ENCODE measurements at regions not wholly inside any gene's neighbourhood (a gene's known extent, or its start where the extent isn't known, plus 50 kb on each side); places are given as distances from the start of the nearest gene placed in this dataset.
"Not testable (repeated sequence)": the region's sequence is repeated elsewhere in the genome, so short reads cannot be mapped to it uniquely, and the experiment has no call there.

DNA sequence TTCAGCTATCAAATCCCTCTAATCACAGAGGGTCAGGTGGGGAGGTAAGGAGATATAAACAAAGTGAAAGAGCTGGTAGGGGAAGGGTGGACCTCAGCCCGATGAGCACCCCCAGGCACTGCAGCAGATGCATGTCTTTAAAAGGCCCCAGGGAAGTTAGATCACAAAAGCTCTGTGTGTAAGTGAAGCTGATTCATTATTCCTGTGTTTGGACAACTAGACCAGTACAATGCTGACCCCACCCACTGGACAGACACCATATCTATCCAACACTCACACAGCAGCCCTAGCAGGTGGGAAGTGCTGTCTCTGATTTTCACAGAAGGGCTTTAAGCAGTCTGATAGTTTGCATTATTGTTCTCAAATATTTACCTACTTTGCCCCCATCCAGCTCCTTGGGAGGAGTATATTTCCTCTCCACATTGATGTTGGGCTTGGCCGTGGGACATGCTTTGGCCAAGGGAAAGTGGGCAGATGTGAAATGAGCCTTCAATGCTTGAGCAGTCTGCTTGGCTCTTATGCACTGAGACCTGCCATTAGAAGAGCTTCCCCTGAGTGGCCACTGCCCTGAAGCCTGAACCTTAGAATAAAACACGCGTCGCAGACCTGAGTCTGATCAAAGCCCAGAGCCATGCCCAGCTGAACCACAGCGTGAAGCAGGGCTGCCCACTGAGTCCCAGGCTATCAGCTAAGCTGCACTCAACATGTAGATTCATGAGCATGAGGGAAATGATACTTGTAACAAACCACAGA is 111.4 kb downstream of the COPS8 start:
- DNase-seq: no peak

DNA sequence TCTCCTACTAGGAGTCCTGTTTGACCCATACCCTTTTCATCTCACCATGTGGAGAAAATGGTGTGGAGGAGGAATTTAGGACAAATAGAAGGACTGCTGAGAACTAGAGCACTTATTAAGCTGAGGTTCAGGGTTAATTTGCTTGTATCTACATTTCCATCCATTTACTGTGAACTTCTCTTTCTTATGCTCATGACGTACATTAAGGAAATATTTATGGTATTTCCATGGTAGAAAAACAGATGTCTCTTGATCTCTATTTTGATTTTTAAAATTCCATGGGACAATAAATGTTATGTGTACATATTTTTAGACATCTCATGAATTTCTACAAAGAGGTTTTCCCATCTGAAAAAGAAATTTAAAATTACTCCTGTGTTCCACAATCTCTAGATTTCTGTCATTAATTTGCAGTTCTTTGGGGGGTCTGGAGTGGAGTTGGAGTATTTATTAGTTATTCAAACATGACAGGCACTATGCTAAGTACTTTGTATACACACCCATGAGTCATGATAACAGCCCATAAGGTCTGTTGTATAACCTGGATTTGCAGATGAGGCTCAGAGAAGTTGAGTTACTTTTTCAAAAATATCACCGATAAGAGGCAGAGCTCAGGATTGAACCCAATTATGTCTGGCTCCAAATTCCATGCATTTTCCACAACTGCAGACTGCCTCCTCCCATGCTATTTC is 112.6 kb downstream of the COPS8 start:
- no peak for DNase-seq

DNA sequence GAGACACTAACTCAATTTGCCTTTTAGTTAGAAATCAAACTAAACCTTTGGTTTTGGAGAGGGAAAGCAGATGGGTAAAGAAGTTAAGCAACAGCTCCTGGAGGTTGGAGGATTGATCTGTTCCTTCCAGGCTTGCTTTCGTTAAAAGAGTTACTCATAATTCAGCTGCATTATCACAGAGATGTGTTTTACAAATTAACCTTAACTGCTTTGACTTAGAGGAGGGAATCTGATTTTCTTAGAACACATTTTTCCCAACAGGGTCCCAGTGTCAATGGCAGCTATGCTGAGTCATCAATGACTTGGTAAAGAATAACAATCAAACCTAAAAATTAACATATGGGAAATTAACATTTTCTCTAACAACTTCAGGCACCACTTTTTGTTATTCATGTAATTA is 113.4 kb downstream of the COPS8 start:
- DNase-seq: no peak

DNA sequence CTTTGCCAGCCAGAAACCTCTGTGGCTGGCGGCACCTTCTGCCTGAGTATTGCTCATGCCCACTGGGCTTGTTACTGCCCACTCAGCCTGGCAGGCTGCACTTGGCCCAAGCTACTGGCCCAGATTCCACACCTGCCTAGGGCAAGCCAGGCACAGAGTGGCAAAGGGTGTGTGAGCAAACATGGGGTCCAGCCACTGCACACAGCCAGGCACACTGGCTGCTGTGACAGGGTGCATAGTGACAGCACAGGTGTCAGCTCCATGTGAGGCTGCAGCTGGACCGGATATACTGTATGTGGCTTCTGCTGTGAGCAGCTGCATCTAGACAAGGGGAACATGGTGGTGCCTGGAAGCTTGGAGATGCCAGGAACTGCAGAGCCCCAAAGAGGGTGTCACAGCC is 113.9 kb downstream of the COPS8 start:
- DNase-seq: no peak

DNA sequence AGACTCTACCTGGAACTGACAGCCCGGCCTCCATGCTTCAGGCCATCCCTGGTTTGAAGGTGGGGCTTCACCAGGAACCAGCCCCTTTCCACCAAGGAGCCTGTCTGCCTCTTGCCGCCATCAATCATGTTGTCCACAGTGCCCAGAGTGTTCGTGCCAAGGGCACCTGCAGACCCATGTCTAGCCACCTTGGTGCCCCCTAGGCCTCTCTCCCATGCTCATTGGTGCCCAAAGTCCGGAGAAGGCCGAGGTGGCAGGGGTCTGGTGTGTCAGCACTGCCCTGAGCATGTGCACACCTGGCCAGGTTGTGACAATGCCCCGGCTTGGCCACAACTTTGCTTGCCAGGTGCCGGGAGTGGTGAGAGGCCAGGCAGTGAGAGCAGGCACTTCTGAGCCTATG is 114.8 kb downstream of the COPS8 start:
- DNase-seq: no peak

DNA sequence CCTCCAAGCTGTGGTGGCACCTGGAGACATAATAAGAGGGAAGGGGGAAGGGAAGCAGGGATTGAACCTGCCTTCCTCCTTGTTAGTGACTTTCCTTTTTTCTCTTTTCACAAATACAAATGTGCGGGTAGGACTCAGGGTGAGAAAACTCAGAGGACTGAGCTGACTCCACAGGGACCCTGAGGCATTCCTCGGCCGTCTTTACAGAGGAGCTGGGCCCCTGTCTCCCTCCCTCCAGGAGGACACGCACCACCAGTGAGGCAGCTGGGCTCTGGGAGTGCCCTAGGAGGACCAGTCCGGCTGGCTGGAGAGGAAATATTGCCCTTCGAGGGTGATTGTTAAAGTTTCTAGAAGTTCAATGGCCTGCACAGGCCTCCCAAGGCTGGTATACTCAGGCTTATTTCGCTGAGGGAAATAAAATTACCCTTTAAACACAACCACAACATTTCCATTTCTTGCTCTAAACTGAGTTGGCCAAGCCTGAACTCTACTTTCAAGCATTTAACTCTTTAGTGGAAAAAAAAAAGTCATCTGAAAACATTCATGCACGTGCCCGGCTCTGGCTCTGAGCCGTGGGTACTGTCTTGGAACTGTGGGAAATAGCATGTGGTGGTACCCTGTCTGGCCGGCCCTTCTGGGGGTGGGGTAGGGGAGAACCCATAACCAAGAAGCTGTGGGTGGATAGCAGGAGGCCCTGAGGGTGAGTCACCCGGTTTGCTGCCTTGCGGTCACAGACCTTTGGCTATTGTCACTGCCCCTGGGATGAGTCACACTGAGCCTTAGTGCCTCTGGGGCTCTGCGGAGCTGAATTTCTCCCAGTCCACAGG is 116.0 kb downstream of the COPS8 start:
- DNase-seq: no peak

DNA sequence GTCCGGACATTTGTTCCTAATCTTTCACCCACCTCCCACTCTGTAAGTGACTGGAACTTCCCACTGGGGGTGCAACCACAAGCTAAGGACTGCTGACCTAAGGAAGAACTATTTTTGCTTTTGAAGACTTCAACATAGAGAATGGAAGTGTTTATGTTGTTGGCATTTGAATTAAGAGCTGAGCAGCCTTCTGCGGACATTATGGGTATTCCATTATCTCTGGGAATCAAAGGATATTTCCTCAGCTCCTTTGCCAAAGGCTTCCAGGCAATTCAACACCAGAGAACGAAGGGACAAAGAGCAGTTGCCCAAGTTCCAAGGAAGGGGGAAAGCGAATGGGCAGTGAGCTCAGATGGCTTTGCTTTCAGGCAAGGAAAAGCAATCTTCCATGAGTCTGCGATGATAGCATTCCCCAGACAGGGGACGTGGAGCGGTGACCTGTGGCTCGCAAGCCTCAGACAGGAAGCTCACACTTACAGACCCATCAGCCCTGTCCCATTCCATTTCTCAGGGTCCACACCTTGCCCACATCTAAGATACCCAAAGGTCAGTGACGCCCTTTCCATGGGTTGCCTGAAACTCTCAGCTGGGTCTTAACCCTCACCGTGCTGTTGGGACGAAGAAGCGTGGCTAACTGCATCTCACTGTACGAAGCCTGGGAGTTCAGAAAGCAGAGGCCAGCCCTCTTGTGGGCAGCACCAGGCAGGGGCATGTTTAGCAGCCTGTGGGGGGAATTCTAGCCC is 116.8 kb downstream of the COPS8 start:
- no peak for DNase-seq

DNA sequence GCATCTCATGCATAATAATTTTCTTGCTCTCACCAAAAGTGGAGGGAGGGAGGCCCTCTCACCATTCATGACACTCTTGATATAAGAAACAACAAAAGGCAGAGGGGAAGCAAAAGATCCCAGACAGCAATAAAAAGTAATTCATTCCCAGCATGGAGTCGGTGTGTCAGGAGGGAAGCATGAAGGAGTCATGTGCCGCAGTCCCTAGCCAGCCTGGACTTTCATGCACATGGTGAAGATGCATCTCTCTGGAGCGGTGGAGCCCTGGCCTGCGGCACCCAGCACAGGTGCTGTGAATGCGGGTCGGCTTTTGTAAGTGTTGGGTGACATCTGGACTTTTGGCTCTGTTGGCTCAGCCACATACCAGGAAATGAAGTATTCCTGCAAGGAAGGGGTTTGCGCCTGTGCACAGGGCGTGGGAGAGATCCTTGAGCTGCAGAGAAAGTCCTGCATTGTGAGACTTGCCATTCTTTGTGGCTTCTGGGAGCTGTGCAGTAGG is 119.4 kb downstream of the COPS8 start:
- DNase-seq: no peak

DNA sequence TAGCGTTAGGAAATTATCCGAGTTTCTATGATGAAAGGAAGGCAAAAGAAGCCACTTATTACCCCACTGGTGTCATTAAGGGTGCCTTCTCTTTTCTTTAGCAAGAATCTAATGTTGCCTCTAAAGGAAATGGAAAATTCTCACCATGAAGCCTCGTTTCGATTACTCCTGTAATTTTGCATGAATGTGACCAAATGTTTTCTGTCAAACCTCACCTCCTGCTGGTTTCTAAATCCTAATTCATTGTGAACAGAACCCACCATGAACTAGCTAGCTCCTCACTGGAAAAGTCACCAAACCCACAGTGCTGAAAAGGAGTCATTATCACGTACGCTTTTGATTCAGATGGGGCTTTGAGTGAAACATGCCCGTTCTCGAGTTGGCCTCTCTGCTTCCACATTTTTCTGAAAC is 119.9 kb downstream of the COPS8 start:
- no peak for DNase-seq

DNA sequence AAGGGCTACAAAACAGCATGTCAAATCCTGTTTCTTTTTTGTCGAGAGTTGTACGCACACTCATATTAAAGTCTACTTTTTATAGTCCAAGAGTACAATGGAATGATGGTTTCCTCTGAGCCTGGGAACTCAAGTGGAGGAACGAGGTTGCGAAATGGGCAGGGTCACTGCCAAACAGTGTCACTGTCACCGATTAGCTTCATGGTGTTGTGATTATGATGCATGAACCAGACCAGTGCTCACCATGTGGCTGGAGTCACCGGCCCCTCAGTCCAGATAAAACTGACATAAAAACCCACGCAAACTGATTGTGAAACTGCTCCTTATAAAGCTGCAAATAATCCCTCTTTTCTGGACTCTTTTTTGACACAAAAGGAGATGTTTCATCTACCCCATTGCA is 122.0 kb downstream of the COPS8 start:
- no peak for DNase-seq

DNA sequence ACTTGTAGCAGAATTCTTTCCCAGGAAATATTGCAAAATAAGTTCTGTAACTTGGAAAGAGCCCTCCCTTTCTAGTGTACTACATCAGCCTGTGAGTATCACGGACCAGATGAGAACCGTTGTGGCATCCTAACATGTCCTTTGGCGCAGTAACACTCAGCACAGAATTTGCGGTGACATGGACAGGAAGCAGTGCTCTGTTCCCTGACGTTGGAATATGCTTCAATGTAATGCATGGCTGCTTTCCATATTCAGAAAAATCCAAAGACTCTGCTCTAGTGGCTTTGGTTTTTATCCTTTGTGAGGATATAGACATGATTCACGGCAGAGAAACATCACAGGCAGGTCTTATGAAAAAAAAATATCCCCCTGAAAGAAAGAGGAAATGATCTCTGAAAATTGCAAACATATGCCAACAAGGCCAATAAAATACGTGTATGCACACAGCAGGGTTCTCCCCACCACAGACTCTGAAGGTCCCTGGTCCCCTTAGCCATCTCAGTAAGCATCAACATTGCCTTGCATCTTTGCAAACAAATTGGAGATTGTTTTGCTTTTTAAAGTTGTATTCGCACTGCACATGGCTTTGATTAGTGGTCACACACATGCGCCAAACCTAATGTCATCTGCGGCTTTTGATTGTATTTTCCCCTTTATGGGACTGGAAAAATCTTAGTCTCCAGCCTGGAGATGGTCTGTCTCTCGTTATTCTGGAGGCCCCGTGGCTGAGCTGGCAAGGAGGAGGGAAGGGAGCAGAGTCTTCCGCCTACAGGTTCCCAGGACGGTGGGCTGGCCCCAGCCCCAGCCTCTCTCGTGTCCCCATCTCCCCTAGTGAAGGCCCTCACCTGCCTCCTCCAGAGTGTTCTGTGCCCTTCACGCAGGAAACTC is 122.9 kb downstream of the COPS8 start:
- DNase-seq: no peak

DNA sequence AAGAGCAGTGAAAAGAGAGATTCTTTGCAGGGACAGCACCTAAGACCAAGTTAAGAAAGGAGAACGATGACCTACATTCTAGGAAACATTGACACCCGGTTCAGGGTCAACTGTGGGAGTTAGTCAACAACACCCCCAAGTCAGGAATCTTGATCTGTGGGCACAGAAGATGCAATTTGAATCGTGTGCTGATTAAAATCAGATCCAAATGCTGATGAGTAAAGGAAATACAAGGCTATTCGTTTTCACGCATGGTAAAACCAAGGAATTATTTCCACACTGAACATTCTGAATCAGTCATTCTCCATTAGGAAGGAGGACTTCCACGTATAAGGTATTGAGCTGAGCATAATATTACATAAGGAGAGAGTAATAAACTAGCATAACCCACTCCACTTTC is 124.2 kb downstream of the COPS8 start:
- no peak for DNase-seq

DNA sequence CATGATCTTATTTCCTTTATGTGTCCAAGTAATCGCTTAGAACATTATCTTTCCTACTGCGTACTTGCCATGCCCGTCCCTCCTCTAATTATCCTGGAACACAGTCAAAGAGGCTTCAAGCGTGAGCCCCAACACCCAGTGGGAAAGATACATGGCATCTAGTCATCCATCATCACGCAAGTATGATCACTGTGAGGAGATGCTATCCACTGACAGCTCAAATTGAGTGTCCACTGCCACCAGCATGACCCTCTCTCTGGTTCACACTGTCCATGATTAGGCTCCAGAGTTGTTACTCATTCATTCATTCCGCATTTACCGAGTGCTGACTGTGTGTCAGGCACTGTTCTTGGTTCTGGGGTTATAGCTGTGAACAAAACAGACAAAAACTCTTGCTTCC is 124.6 kb downstream of the COPS8 start:
- DNase-seq: no peak

DNA sequence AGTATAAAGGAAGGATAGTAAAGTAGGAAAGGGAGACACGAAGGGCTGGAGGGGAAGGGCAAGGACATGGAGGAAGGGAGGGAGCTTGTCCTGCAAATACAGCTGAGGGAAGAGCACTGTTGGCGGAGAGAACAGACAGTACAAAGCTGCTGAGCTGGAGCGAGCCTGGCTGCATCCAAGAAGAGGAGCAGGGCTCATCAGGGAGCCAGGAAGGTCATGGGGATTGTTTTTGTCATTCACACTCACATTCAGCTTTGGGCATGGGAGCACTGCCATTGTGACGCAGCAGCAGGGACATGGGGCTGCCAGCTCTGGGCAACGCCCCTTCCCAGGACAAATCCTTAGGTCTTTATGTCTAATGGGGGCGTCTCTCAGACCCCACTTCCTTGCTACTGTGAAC is 125.1 kb downstream of the COPS8 start:
- DNase-seq: no peak

DNA sequence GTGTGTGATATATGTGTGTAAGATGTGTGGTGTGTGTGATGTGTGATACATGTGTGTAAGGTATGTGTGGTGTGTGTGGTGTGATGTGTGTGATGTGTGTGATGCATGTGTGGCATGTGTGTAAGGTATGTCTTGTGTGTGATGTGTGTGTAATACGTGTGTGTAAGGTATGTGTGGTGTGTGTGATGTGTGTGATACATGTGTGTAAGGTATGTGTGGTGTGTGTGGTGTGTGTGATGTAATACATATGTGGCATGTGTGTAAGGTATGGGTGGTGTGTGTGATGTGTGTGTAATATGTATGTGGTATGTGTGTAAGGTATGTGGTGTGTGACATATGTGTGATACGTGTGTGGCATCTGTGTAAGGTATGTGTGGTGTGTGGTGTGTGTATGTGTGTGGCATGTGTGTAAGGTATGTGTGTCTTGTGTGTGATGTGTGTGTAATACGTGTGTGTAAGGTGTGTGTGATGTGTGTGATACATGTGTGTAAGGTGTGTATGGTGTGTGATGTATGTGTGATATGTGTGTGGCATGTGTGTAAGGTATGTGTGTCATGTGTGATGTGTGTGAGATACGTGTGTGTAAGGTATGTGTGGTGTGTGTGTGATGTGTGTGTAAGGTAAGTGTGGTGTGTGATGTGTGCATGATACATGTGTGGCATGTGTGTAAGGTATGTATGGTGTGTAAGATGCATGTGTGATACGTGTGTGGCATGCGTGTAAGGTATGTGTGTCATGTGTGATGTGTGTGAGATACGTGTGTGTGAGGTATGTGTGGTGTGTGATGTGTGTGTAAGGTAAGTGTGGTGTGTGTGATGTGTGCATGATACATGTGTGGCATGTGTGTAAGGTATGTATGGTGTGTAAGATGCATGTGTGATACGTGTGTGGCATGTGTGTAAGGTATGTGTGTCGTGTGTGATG is 126.9 kb downstream of the COPS8 start:
- DNase-seq: not testable (repeated sequence)

DNA sequence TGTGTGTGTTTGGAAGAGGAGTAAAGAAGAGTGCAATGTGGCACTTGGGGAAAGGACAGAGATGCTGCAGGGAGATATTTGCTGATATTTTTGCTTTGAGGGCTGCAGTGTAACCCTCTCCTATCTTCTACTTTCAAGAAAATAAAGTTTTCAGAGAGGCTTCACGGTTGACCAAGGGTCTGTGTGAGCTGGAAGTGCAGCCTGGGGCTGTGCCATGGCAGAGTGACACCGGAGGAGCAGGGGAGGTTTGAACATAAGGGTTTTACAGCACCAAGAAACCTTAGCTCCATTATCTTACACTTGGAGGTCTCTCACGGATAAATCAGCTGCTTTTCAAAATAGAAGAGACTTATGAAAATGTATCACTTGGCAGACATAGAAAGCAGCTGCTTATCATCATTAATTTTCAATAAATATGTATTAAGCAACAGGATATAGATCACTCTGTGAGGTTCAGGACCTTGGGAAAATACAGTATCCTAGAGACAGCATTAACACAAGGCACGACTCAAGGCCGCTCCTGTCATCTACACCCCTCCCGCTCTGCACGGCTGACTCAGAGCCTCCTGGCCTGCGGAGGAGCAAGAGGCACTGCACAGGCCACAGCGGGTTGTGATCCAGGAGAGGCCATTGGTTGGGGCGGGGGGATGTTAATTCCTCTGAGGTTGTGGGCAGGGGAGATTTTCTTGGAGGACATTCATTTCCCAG is 127.8 kb downstream of the COPS8 start:
- no peak for DNase-seq

DNA sequence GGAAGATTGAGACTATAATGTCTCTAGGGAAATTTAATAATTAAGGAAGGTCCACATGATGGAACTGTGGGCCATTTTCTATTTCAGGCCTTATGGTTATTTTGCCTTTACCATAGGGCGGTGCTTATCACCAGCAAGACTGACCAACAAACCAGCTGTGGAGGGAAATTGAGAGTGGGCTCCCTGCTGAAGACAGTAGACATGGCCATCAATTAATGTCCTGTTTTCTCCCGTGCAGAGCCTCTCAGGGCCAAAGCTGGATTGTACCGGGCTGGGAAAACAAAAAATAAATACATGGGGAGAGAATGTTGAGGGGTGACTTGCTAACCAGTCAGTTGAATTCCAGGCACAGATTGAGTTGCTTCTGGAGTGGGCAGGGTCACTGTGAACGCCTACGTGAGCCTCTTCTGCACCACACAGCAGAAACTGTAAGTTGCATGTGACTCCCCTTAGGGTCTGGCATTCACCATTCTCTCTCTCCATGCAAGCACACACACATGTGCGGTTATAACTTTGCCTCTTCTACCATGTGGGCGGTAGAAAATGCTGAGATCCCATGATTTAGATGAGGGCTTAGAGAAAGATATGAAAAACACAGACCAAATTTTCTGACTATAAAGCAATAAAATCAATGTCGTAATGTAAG is 128.5 kb downstream of the COPS8 start:
- DNase-seq: no peak

DNA sequence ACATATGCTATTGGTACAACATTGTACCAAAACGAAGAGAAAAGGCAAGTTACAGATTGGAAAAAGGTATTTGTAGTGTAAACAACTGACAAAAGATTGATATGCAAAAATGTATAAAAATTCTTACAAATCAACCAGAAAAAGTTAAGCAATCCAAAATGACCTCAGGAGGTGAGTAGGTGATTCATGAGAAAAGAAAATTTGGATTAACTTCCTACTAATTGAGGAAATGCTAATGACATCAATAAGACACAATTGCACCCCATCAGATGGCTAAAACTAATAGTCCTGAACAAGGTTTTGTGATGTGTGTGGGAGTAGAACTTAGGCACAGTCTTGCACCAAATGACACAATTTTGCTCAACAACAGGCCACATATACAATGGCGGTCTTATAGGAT is 129.3 kb downstream of the COPS8 start:
- no peak for DNase-seq

DNA sequence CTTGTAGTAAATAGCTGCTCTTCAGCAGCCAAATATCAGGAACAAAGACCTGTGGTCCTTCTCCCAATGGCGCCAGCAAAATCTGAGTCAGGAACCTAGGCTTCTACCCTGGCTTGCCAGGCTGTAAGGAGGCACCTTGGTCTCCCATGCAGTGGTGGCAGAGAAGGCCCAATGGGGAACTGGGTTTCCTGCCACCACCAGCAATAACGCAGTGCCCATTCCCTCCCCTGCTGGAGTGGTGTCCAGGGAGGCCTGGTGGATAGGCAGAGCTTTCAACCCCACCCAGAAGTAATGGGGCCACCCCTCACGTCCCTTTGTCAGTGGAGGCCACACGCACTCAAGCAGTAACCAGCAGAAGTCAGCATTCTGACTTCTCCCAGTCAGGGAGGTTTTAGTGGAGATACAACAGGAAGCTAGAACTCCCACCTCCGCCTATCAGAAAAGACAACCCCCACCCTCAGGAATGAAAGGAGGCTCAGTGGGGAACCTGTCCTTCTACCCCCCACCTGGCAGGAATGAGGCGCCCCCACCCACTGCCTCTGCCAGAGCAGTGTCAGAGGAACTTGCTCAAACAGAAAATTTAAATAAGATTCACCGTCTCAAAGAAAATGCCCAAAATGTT is 132.4 kb downstream of the COPS8 start:
- no peak for DNase-seq

All from stimulated activated CD4-positive, alpha-beta T cell treated with anti-CD3 and anti-CD28 coated beads, Interleukin-4, amount 100 ng/mL, for 4 hours (primary cell).